NB4 (cell line): ENCODE measurements at regions not wholly inside any gene's neighbourhood (a gene's known extent, or its start where the extent isn't known, plus 50 kb on each side); places are given as distances from the start of the nearest gene placed in this dataset.

Experiments
- DNase-seq: peaks from one replicate; pipeline ENCODE4 v3.0.0; 2010; ENCODE audit warnings: low read depth
- H3K4me3 ChIP-seq: one replicate; pipeline ENCODE4 v1.5.1; 2011; ENCODE audit warnings: mild to moderate bottlenecking, low read depth, low read length, moderate library complexity
- MYC ChIP-seq: IDR thresholded peaks from 2 replicates; pipeline ENCODE4 v1.6.1; 2011; ENCODE audit warnings: low read depth, low read length
- POLR2A ChIP-seq: IDR thresholded peaks from 2 replicates; pipeline ENCODE4 v1.6.1; 2011; ENCODE audit warnings: mild to moderate bottlenecking; ENCODE audit not compliant: insufficient read length; ENCODE audit errors: extremely low read depth
- TF ChIP-seq, protein P1 (sequence below): IDR thresholded peaks from 2 replicates; pipeline ENCODE4 v1.6.1; 2011; ENCODE audit warnings: low read depth, low read length
- TF ChIP-seq, protein P2 (sequence below): IDR thresholded peaks from one replicate; pipeline ENCODE4 v1.5.1; 2012; ENCODE audit warnings: low read depth, low read length

DNA sequence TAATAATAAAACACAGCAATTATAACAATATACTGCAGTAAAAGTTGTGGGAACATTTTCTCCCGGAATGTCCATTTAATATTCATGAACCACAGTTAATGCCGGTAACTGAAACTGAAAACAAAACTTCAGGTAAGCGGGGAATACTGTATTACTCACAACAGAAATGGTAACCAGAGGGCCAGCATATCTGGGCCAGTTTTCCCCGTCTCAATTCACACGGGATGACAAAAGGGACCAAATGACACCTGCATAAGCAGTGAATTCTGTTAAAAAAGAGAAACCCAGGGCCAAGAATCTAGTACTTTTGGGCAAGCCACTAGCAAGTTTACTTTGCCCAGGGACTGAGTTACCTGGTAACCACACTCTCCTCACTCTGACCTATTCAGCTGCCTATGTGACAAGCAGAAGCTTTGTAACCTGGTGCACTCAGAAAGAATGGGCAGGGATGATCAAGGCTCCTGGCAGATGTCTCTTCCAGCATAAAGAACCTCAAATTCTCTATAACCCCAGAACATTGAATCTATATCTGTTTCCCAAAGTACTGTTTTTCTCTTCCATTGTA lies 1171.2 kb downstream of the DIAPH3 start:
- H3K4me3 ChIP-seq: no peak overlapping the region
- no peak for DNase-seq
- TF ChIP-seq MYC (no peak), POLR2A (no peak)
- TF ChIP-seq, protein P1, sequence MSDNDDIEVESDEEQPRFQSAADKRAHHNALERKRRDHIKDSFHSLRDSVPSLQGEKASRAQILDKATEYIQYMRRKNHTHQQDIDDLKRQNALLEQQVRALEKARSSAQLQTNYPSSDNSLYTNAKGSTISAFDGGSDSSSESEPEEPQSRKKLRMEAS: no peak
- TF ChIP-seq, protein P2, sequence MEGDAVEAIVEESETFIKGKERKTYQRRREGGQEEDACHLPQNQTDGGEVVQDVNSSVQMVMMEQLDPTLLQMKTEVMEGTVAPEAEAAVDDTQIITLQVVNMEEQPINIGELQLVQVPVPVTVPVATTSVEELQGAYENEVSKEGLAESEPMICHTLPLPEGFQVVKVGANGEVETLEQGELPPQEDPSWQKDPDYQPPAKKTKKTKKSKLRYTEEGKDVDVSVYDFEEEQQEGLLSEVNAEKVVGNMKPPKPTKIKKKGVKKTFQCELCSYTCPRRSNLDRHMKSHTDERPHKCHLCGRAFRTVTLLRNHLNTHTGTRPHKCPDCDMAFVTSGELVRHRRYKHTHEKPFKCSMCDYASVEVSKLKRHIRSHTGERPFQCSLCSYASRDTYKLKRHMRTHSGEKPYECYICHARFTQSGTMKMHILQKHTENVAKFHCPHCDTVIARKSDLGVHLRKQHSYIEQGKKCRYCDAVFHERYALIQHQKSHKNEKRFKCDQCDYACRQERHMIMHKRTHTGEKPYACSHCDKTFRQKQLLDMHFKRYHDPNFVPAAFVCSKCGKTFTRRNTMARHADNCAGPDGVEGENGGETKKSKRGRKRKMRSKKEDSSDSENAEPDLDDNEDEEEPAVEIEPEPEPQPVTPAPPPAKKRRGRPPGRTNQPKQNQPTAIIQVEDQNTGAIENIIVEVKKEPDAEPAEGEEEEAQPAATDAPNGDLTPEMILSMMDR: no peak

DNA sequence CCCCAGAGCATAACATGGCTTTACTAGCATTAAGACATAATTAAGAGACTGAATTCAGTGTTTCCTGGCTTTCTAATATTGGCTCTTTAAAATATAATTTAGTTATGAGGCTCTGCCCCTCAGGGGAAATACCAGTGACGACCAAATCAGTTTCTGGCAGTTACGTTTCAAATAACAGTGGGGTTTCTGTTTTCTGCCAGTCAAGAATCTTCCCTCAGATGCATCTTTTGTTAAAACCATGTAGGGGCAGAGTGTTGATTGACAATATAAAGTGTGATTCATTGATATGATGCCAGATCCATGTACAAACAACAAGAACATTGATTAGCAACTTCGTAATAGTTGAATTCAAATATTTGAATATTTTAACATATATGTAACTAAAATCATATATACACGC lies 1169.7 kb downstream of the DIAPH3 start:
- H3K4me3 ChIP-seq: no peak overlapping the region
- TF ChIP-seq, protein P1: no peak
- no peak for TF ChIP-seq MYC
- TF ChIP-seq, protein P2: no peak
- no peak for TF ChIP-seq POLR2A
- DNase-seq: no peak

DNA sequence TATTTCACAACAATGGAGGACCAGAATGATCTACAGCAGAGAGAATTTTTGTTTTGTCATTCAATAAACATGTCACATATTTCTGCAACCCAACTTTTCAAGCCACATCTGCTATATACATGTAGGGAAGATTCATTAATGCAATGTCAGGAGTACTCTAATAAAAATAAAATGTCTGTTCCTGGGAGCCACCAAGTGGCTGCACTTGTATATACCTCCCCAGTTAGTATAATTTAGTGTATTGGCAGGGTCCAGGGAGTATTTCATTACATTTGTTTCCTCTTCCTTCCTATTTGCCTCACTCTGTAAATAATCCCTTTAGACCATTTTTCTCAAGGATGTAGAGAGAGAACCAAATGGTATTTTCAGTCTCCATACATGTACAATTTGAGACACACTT lies 1169.0 kb downstream of the DIAPH3 start:
- no peak overlapping the region for H3K4me3 ChIP-seq
- TF ChIP-seq, protein P1: no peak
- TF ChIP-seq, protein P2: no peak
- TF ChIP-seq MYC: no peak
- no peak for TF ChIP-seq POLR2A
- no peak for DNase-seq

DNA sequence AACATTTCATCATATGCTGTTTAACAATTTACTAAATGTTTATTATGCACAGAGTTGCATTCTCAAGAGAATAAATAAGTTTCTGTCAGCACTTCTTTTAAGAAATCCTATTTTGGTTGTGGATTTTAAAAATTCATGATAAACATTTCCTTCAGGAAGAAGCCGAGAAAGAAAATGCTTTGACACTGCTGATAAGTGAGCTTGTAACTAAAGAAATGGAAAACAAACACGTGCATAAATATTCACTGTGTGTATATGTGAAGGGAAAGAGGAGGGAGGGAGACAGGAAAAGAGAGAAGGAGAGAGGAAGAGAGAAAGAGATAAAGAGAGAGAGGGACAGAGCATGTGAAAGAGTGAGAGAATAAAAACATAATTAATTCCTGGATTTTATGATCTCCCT lies 1165.0 kb downstream of the DIAPH3 start:
- TF ChIP-seq, protein P2: no peak
- TF ChIP-seq MYC (no peak), POLR2A (no peak)
- TF ChIP-seq, protein P1: no peak
- no peak for DNase-seq
- no peak overlapping the region for H3K4me3 ChIP-seq

DNA sequence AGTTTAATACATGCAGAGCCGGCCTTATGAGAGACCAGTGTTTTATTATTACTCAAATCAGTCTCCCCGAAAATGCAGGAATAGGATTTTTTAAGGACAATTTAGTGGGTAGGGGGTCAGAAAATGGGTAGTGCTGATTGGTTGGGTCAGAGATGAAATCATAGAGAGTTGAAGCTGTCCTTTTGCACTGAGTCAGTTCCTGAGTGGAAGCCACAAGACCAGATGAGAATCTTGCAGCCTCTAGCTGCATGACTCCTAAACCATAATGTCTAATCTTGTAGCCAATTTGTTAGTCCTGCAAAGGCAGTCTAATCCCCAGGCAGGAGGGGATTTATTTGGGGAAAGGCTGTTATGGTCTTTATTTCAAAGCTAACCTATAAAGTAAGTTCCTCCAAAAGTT lies 1163.9 kb downstream of the DIAPH3 start:
- TF ChIP-seq MYC: no peak
- TF ChIP-seq, protein P2: no peak
- TF ChIP-seq, protein P1: no peak
- TF ChIP-seq POLR2A: no peak
- DNase-seq: no peak

More for the DNA sequence above, 1163.9 kb downstream of the DIAPH3 start:
- H3K4me3 ChIP-seq: no peak overlapping the region
